ENCODE measurements at regions not wholly inside any gene's neighbourhood (a gene's known extent, or its start where the extent isn't known, plus 50 kb on each side); places are given as distances from the start of the nearest gene placed in this dataset.
"Not testable (repeated sequence)": the region's sequence is repeated elsewhere in the genome, so short reads cannot be mapped to it uniquely, and the experiment has no call there.

GRCh38 chr6:27616328-27617045 lies 143.6 kb upstream of the ZNF184 start:
- H3K4me3 ChIP-seq (ENCODE audit: low read length): no peak overlapping the region
- DNase-seq (ENCODE audit: low read depth, low spot score): no peak

GRCh38 chr6:27611451-27611850 lies 138.5 kb upstream of the ZNF184 start:
- no peak for DNase-seq (ENCODE audit: low read depth, low spot score)
- H3K4me3 ChIP-seq (ENCODE audit: low read length): no peak overlapping the region

GRCh38 chr6:27608916-27609883 lies 136.3 kb upstream of the ZNF184 start:
- DNase-seq (ENCODE audit: low read depth, low spot score): peak; percentile 36
- no peak overlapping the region for H3K4me3 ChIP-seq (ENCODE audit: low read length)

- no peak overlapping the region for H3K4me3 ChIP-seq (ENCODE audit: low read length)
- no peak for DNase-seq (ENCODE audit: low read depth, low spot score)
Measured at GRCh38 chr6:27605401-27606342, 132.8 kb upstream of the ZNF184 start.

GRCh38 chr6:27604986-27605385 lies 132.1 kb upstream of the ZNF184 start:
- no peak for DNase-seq (ENCODE audit: low read depth, low spot score)
- no peak overlapping the region for H3K4me3 ChIP-seq (ENCODE audit: low read length)

- H3K4me3 ChIP-seq (ENCODE audit: low read length): no peak overlapping the region
- DNase-seq (ENCODE audit: low read depth, low spot score): no peak
Measured at GRCh38 chr6:27601668-27602254, 128.9 kb upstream of the ZNF184 start.

GRCh38 chr6:27599859-27600532 lies 127.1 kb upstream of the ZNF184 start:
- DNase-seq (ENCODE audit: low read depth, low spot score): no peak
- H3K4me3 ChIP-seq (ENCODE audit: low read length): no peak overlapping the region

- not testable (repeated sequence) for DNase-seq (ENCODE audit: low read depth, low spot score); H3K4me3 ChIP-seq (ENCODE audit: low read length)
Measured at GRCh38 chr6:27597031-27597567, 124.2 kb upstream of the ZNF184 start.

GRCh38 chr6:27593861-27594260 lies 121.0 kb upstream of the ZNF184 start:
- DNase-seq (ENCODE audit: low read depth, low spot score): no peak

GRCh38 chr6:27593200-27593818 lies 120.4 kb upstream of the ZNF184 start:
- H3K4me3 ChIP-seq (ENCODE audit: low read length): peak overlapping the region; percentile 54
- DNase-seq (ENCODE audit: low read depth, low spot score): no peak

More at GRCh38 chr6:27593861-27594260, 121.0 kb upstream of the ZNF184 start:
- no peak overlapping the region for H3K4me3 ChIP-seq (ENCODE audit: low read length)

GRCh38 chr6:27592481-27593199 lies 119.7 kb upstream of the ZNF184 start:
- H3K4me3 ChIP-seq (ENCODE audit: low read length): peak overlapping the region; percentile 54
- DNase-seq (ENCODE audit: low read depth, low spot score): peak; percentile 54

- no peak overlapping the region for H3K4me3 ChIP-seq (ENCODE audit: low read length)
- DNase-seq (ENCODE audit: low read depth, low spot score): peak; percentile 24
Measured at GRCh38 chr6:27591699-27592480, 119.0 kb upstream of the ZNF184 start.

- not testable (repeated sequence) for DNase-seq (ENCODE audit: low read depth, low spot score); H3K4me3 ChIP-seq (ENCODE audit: low read length)
Measured at GRCh38 chr6:27585316-27585715, 112.4 kb upstream of the ZNF184 start.

GRCh38 chr6:27584326-27584725 lies 111.4 kb upstream of the ZNF184 start:
- no peak overlapping the region for H3K4me3 ChIP-seq (ENCODE audit: low read length)
- DNase-seq (ENCODE audit: low read depth, low spot score): no peak

- DNase-seq (ENCODE audit: low read depth, low spot score): peak; percentile 66
- no peak overlapping the region for H3K4me3 ChIP-seq (ENCODE audit: low read length)
Measured at GRCh38 chr6:27582928-27583725, 110.2 kb upstream of the ZNF184 start.

Measured in Jurkat, Clone E6-1 (cell line).